IMR-90 (cell line): ENCODE measurements at regions not wholly inside any gene's neighbourhood (a gene's known extent, or its start where the extent isn't known, plus 50 kb on each side); places are given as distances from the start of the nearest gene placed in this dataset.

Experiments
- FOS ChIP-seq: fragments of 150-350 bp; IDR thresholded peaks from 2 replicates; pipeline ENCODE4 v1.6.1; 2016; ENCODE audit warnings: low read depth, low read length
- TF ChIP-seq, protein P1 (sequence below): conservative IDR thresholded peaks from 2 replicates; pipeline ENCODE4 v1.5.1; 2012; ENCODE audit warnings: mild to moderate bottlenecking, low read depth, low read length, improper control_type of control experiment

DNA sequence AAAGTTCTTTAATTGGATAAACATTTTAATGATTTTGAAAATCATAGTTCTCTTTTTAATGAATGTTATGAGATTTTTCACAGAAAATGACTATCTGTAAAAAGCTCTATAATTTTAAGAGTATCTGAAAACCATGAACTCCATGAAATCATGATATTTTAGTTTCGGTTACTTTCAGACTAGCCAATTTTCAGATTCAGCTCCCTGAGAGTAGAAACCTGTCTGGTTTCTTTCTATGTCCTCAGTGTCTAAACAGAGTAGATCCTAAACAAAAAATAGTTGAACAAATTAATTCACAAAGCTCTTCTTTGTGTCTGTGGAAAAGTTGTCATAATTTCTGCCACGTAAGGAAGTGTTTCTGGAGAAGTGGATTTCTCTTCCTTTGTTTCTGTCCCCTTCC lies 1247.7 kb downstream of the NSUN3 start:
- TF ChIP-seq, protein P1, sequence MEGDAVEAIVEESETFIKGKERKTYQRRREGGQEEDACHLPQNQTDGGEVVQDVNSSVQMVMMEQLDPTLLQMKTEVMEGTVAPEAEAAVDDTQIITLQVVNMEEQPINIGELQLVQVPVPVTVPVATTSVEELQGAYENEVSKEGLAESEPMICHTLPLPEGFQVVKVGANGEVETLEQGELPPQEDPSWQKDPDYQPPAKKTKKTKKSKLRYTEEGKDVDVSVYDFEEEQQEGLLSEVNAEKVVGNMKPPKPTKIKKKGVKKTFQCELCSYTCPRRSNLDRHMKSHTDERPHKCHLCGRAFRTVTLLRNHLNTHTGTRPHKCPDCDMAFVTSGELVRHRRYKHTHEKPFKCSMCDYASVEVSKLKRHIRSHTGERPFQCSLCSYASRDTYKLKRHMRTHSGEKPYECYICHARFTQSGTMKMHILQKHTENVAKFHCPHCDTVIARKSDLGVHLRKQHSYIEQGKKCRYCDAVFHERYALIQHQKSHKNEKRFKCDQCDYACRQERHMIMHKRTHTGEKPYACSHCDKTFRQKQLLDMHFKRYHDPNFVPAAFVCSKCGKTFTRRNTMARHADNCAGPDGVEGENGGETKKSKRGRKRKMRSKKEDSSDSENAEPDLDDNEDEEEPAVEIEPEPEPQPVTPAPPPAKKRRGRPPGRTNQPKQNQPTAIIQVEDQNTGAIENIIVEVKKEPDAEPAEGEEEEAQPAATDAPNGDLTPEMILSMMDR: no peak
- TF ChIP-seq FOS: no peak
